ENCODE measurements at regions not wholly inside any gene's neighbourhood (a gene's known extent, or its start where the extent isn't known, plus 50 kb on each side); places are given as distances from the start of the nearest gene placed in this dataset.

DNA sequence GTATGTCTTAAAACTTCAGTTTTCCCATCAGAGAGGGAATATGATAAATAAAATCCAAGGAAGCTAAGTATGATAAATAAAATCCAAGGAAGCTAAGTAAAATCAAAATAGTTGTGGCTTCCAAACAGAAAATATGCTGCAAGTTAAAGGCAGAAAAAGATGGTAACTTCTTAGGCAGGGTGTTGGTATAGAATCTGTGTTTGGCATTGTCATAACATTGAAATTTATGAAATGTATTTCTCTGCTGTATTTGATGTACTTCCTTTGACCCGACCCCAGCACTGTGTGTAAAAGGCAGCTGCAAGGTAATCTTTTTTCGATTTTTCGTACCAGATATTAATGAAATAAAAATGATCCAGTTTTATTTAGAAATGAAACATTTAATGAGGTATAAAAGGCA, 537.2 kb downstream of the TFEC start:
- TF ChIP-seq, protein P1, sequence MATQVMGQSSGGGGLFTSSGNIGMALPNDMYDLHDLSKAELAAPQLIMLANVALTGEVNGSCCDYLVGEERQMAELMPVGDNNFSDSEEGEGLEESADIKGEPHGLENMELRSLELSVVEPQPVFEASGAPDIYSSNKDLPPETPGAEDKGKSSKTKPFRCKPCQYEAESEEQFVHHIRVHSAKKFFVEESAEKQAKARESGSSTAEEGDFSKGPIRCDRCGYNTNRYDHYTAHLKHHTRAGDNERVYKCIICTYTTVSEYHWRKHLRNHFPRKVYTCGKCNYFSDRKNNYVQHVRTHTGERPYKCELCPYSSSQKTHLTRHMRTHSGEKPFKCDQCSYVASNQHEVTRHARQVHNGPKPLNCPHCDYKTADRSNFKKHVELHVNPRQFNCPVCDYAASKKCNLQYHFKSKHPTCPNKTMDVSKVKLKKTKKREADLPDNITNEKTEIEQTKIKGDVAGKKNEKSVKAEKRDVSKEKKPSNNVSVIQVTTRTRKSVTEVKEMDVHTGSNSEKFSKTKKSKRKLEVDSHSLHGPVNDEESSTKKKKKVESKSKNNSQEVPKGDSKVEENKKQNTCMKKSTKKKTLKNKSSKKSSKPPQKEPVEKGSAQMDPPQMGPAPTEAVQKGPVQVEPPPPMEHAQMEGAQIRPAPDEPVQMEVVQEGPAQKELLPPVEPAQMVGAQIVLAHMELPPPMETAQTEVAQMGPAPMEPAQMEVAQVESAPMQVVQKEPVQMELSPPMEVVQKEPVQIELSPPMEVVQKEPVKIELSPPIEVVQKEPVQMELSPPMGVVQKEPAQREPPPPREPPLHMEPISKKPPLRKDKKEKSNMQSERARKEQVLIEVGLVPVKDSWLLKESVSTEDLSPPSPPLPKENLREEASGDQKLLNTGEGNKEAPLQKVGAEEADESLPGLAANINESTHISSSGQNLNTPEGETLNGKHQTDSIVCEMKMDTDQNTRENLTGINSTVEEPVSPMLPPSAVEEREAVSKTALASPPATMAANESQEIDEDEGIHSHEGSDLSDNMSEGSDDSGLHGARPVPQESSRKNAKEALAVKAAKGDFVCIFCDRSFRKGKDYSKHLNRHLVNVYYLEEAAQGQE (IDR thresholded peaks at IDR 0.05; ENCODE audit: borderline replicate concordance), result no peak
- TF ChIP-seq CTCF (IDR thresholded peaks at IDR 0.05; ENCODE audit: poor library complexity, severe bottlenecking) (no peak), MXI1 (conservative IDR thresholded peaks at IDR 0.05; ENCODE audit: poor library complexity, severe bottlenecking) (no peak), TAF1 (IDR thresholded peaks at IDR 0.05; ENCODE audit: low read depth) (no peak), EP300 (conservative IDR thresholded peaks at IDR 0.05; ENCODE audit: poor library complexity, severe bottlenecking) (no peak), EZH2 (IDR thresholded peaks at IDR 0.05; ENCODE audit: borderline replicate concordance, insufficient read depth, low read length, poor library complexity, severe bottlenecking) (no peak), SMC3 (conservative IDR thresholded peaks at IDR 0.05; ENCODE audit: poor library complexity) (no peak), POLR2AphosphoS5 (IDR thresholded peaks at IDR 0.05) (no peak), RAD21 (conservative IDR thresholded peaks at IDR 0.05) (no peak)
- no peak overlapping the region for H2AFZ ChIP-seq (ENCODE audit: low read depth, low read length)
- H3K9ac ChIP-seq (ENCODE audit: low read length), result no peak overlapping the region
- H3K27ac ChIP-seq (ENCODE audit: low read length), result no peak overlapping the region
- H3K27me3 ChIP-seq (ENCODE audit: insufficient read depth, low read depth, low read length), result peaks cover 8% of the 10 kb centered on the region
- no peak overlapping the region for H3K4me3 ChIP-seq (ENCODE audit: low read length)
- no peaks in the 10 kb centered on the region for H3K36me3 ChIP-seq (ENCODE audit: insufficient read depth, low read length)
- H3K9me3 ChIP-seq (ENCODE audit: low read length), result no peaks in the 10 kb centered on the region
- peaks cover 13% of the 10 kb centered on the region for H3F3A ChIP-seq (ENCODE audit: insufficient read depth, low read length, poor library complexity, severe bottlenecking)
- H3K79me2 ChIP-seq (replicated peaks; ENCODE audit: insufficient read depth, low read length), result no peaks in the 10 kb centered on the region
- no peaks in the 10 kb centered on the region for H3K9me2 ChIP-seq (ENCODE audit: insufficient read depth, low read length)
- H3K4me2 ChIP-seq (ENCODE audit: low read length), result no peak overlapping the region
- H4K20me1 ChIP-seq (ENCODE audit: insufficient read depth), result no peaks in the 10 kb centered on the region

DNA sequence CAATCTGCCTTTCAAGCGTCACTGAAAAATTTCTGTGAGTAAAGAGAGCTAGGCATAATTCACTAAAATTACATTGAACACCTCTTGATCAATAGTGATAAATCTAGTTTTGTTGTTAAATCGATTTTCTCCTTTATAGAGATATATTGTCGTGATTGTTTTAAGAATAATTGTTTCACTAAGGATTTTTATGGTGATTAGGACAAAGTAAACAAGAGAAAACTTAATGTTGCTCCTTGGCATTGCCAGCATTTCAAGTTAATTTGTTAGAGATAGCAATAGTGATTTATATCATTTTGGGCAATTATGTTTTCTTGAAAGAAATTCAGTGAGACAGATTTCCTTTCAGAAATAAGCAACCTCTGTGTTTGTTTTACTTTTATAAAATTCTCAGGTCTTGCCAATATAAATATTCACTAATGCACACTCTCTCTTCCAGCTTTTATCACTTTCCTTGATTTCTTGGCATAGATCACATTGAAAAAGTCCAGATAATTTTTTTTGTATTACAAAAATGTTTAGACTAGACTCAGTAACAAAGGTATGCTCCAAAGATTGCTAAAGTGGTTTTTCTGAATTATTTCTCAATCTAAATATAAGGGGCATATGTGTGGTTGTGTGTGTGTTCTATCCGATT, 538.7 kb downstream of the TFEC start:
- TF ChIP-seq, protein P1 (IDR thresholded peaks at IDR 0.05; ENCODE audit: borderline replicate concordance), result no peak
- TF ChIP-seq TAF1 (IDR thresholded peaks at IDR 0.05; ENCODE audit: low read depth) (no peak), RAD21 (conservative IDR thresholded peaks at IDR 0.05) (no peak), EZH2 (IDR thresholded peaks at IDR 0.05; ENCODE audit: borderline replicate concordance, insufficient read depth, low read length, poor library complexity, severe bottlenecking) (no peak), SMC3 (conservative IDR thresholded peaks at IDR 0.05; ENCODE audit: poor library complexity) (no peak), MXI1 (conservative IDR thresholded peaks at IDR 0.05; ENCODE audit: poor library complexity, severe bottlenecking) (no peak), POLR2AphosphoS5 (IDR thresholded peaks at IDR 0.05) (no peak), CTCF (IDR thresholded peaks at IDR 0.05; ENCODE audit: poor library complexity, severe bottlenecking) (no peak), EP300 (conservative IDR thresholded peaks at IDR 0.05; ENCODE audit: poor library complexity, severe bottlenecking) (no peak)
- Histone ChIP-seq H3K4me2 (ENCODE audit: low read length) (no peak overlapping the region), H3K4me3 (ENCODE audit: low read length) (no peak overlapping the region), H3F3A (ENCODE audit: insufficient read depth, low read length, poor library complexity, severe bottlenecking) (peaks cover 13% of the 10 kb centered on the region), H4K20me1 (ENCODE audit: insufficient read depth) (no peaks in the 10 kb centered on the region), H2AFZ (ENCODE audit: low read depth, low read length) (no peak overlapping the region), H3K36me3 (ENCODE audit: insufficient read depth, low read length) (no peaks in the 10 kb centered on the region), H3K9me2 (ENCODE audit: insufficient read depth, low read length) (no peaks in the 10 kb centered on the region), H3K9me3 (ENCODE audit: low read length) (no peaks in the 10 kb centered on the region), H3K27ac (ENCODE audit: low read length) (no peak overlapping the region), H3K27me3 (ENCODE audit: insufficient read depth, low read depth, low read length) (peaks cover 8% of the 10 kb centered on the region), H3K79me2 (replicated peaks; ENCODE audit: insufficient read depth, low read length) (no peaks in the 10 kb centered on the region), H3K9ac (ENCODE audit: low read length) (no peak overlapping the region)

Data from neural cell (in vitro differentiated cells).